ENCODE measurements at regions not wholly inside any gene's neighbourhood (a gene's known extent, or its start where the extent isn't known, plus 50 kb on each side); places are given as distances from the start of the nearest gene placed in this dataset.
"Not testable (repeated sequence)": the region's sequence is repeated elsewhere in the genome, so short reads cannot be mapped to it uniquely, and the experiment has no call there.

DNA sequence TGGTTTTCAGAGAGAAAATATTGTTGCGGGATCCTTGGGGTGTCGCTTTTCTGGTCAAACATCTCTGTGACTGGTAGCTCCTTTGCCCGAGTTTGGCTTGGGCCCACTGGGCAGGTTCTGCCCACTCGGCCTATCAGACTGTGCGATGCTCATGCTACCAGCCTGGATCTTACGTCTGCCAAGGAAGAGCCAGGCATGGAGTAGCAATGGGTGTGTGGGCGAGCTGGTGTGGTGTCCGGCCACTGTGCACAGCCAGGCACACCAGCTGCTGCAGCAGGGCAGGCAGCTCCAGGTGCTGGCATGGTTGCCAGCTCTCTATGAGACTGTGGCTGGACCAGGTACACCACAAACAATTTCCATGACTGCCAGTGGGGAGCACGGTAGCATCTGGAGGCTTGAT, 1351.8 kb upstream of the PCDH20 start:
- Histone ChIP-seq H3K4me1 (no peaks in the 10 kb centered on the region), H3K27ac (no peak overlapping the region), H3K36me3 (ENCODE audit: insufficient read depth in 1 of 2, low read depth in 1 of 2) (no peaks in the 10 kb centered on the region), H3K4me3 (no peak overlapping the region), H3K9me3 (no peaks in the 10 kb centered on the region), H3K27me3 (ENCODE audit: insufficient read depth in 3 of 3, low read length in 2 of 3) (no peaks in the 10 kb centered on the region)
- no peak for DNase-seq
- ATAC-seq = no peak
- intact Hi-C loops (cut with DNase I) = no loop called here
- 74 to 85% (median 77%) methylated on average over 9 of the region's 9 CpGs for WGBS, 3 donors
- TF ChIP-seq, protein P1, sequence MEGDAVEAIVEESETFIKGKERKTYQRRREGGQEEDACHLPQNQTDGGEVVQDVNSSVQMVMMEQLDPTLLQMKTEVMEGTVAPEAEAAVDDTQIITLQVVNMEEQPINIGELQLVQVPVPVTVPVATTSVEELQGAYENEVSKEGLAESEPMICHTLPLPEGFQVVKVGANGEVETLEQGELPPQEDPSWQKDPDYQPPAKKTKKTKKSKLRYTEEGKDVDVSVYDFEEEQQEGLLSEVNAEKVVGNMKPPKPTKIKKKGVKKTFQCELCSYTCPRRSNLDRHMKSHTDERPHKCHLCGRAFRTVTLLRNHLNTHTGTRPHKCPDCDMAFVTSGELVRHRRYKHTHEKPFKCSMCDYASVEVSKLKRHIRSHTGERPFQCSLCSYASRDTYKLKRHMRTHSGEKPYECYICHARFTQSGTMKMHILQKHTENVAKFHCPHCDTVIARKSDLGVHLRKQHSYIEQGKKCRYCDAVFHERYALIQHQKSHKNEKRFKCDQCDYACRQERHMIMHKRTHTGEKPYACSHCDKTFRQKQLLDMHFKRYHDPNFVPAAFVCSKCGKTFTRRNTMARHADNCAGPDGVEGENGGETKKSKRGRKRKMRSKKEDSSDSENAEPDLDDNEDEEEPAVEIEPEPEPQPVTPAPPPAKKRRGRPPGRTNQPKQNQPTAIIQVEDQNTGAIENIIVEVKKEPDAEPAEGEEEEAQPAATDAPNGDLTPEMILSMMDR (IDR thresholded peaks at IDR 0.05) = no peak

GRCh38 chr13:62760724-62761123, 1345.1 kb upstream of the PCDH20 start:
- Histone ChIP-seq H3K9me3 (no peaks in the 10 kb centered on the region), H3K27ac (no peak overlapping the region), H3K36me3 (ENCODE audit: insufficient read depth in 1 of 2, low read depth in 1 of 2) (no peaks in the 10 kb centered on the region), H3K27me3 (ENCODE audit: insufficient read depth in 3 of 3, low read length in 2 of 3) (no peaks in the 10 kb centered on the region), H3K4me3 (no peak overlapping the region), H3K4me1 (no peaks in the 10 kb centered on the region)
- ATAC-seq (no peak), DNase-seq (no peak)
- TF ChIP-seq, protein P1 (IDR thresholded peaks at IDR 0.05) = no peak
- 65 to 68% (median 66%) methylated on average over 1 of the region's 1 CpG for WGBS, 3 donors
- intact Hi-C loops (cut with DNase I) = no loop called here

DNA sequence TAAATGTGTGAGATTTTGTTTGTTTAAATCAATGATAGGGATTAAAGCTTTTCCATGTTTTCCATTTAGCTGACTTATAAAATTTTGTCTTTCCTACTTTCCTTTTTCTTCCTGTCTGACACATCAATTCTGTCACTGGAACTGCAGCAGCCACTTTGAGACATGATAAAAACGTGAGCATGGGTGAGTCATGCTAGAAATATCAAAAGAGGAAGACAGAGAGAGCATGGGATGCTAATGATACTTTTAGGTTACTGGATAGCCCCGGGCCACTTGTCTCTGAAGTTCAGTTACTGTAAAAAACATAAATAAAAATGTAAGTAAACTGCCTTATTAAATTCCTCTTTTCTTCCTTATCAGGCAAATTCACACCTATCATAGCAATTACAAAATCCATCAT, 1332.0 kb upstream of the PCDH20 start:
- Histone ChIP-seq H3K27ac (no peak overlapping the region), H3K4me1 (no peaks in the 10 kb centered on the region), H3K27me3 (ENCODE audit: insufficient read depth in 3 of 3, low read length in 2 of 3) (no peaks in the 10 kb centered on the region), H3K9me3 (no peaks in the 10 kb centered on the region), H3K4me3 (no peak overlapping the region), H3K36me3 (ENCODE audit: insufficient read depth in 1 of 2, low read depth in 1 of 2) (no peaks in the 10 kb centered on the region)
- TF ChIP-seq, protein P1 (IDR thresholded peaks at IDR 0.05) = no peak
- DNase-seq = no peak
- ATAC-seq = no peak
- intact Hi-C loops (cut with DNase I) = loop anchor here in 1 of 2 donors (2.0 kb wide), 1 partner anchor 15 kb away; no protein-coding TSS in a partner anchor
- WGBS, 3 donors = 18 to 32% (median 24%) methylated on average over 2 of the region's 2 CpGs

DNA sequence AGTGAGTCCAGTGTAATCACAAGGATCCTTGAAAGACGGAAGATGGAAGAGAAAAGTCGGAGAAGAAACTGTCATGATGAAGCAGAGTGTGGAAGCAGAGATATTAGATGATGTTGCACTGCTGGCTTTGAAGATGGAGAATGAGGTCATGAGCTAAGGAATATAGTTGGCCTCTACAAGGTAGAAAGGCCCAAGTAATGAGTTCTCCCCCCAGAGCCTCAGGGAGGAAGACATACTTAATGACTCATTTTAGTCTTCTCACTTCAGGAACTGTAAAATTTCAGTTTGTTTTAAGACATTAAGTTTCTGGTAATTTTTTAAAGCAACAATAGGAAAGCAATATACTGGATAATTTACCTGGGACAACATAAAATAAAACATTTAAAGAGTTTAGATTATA, 1331.5 kb upstream of the PCDH20 start:
- TF ChIP-seq, protein P1 (IDR thresholded peaks at IDR 0.05) = no peak
- Histone ChIP-seq H3K36me3 (ENCODE audit: insufficient read depth in 1 of 2, low read depth in 1 of 2) (no peaks in the 10 kb centered on the region), H3K4me3 (no peak overlapping the region), H3K27me3 (ENCODE audit: insufficient read depth in 3 of 3, low read length in 2 of 3) (no peaks in the 10 kb centered on the region), H3K27ac (no peak overlapping the region), H3K9me3 (no peaks in the 10 kb centered on the region), H3K4me1 (no peaks in the 10 kb centered on the region)
- ATAC-seq (no peak), DNase-seq (no peak)
- WGBS, 3 donors = 91 to 94% (median 93%) methylated on average over 2 of the region's 2 CpGs
- intact Hi-C loops (cut with DNase I) = loop anchor here in 1 of 2 donors (2.0 kb wide), 1 partner anchor 16 kb away; no protein-coding TSS in a partner anchor

GRCh38 chr13:62729746-62730145, 1314.1 kb upstream of the PCDH20 start:
- H3K27ac ChIP-seq; H3K36me3 ChIP-seq (ENCODE audit: insufficient read depth in 1 of 2, low read depth in 1 of 2); intact Hi-C loops (cut with DNase I); H3K4me3 ChIP-seq; DNase-seq; ATAC-seq; H3K9me3 ChIP-seq; H3K4me1 ChIP-seq; H3K27me3 ChIP-seq (ENCODE audit: insufficient read depth in 3 of 3, low read length in 2 of 3): not testable (repeated sequence)
- WGBS, 3 donors = 82 to 91% (median 90%) methylated on average over 9 of the region's 9 CpGs

Measured in psoas muscle (tissue), 7 donors.